ENCODE measurements at regions not wholly inside any gene's neighbourhood (a gene's known extent, or its start where the extent isn't known, plus 50 kb on each side); places are given as distances from the start of the nearest gene placed in this dataset.

GRCh38 chr13:70284371-70284770, 176.1 kb upstream of the KLHL1 start:
- TF ChIP-seq EZH2 (IDR thresholded peaks at IDR 0.05; ENCODE audit: low read depth) (no peak), CTCF (conservative IDR thresholded peaks at IDR 0.05) (no peak)

Data from PC-9 (cell line).